Transverse colon (tissue), 4 donors: ENCODE measurements at regions not wholly inside any gene's neighbourhood (a gene's known extent, or its start where the extent isn't known, plus 50 kb on each side); places are given as distances from the start of the nearest gene placed in this dataset.
A peak's percentile ranks its signal among the peaks of the same experiment; 100 is the strongest.
"Not testable (repeated sequence)": the region's sequence is repeated elsewhere in the genome, so short reads cannot be mapped to it uniquely, and the experiment has no call there.

Source experiments
- EP300 ChIP-seq: sonication (generic); formaldehyde crosslinking; IDR thresholded peaks from one replicate; pipeline ENCODE4 v1.6.1; 2017; ENCODE audit warnings: antibody characterized with exemption, low read depth
- POLR2A ChIP-seq: fragments of 450-650 bp; IDR thresholded peaks from one replicate; pipeline ENCODE4 v1.6.1; 2016; ENCODE audit warnings: antibody characterized with exemption, mild to moderate bottlenecking, moderate library complexity
- POLR2AphosphoS5 ChIP-seq, 3 donors: sonication (generic); formaldehyde crosslinking; IDR thresholded peaks; one replicate each; pipeline ENCODE4 v1.6.1; 2016; ENCODE audit warnings: antibody characterized with exemption in 3 of 3
- TF ChIP-seq, protein P1 (sequence below), 5 experiments: fragments of 200-600 bp in 3 of 5; fragments of 450-650 bp in 2 of 5; sonication (generic) in 3 of 5; IDR thresholded peaks; 1 replicate in 2 of 5; 2 replicates in 3 of 5; pipeline ENCODE4 v1.5.1; 2016 to 2017; ENCODE audit warnings: antibody characterized with exemption in 5 of 5, inconsistent platforms in 3 of 5, mild to moderate bottlenecking in 2 of 5, moderate library complexity in 1 of 5

DNA sequence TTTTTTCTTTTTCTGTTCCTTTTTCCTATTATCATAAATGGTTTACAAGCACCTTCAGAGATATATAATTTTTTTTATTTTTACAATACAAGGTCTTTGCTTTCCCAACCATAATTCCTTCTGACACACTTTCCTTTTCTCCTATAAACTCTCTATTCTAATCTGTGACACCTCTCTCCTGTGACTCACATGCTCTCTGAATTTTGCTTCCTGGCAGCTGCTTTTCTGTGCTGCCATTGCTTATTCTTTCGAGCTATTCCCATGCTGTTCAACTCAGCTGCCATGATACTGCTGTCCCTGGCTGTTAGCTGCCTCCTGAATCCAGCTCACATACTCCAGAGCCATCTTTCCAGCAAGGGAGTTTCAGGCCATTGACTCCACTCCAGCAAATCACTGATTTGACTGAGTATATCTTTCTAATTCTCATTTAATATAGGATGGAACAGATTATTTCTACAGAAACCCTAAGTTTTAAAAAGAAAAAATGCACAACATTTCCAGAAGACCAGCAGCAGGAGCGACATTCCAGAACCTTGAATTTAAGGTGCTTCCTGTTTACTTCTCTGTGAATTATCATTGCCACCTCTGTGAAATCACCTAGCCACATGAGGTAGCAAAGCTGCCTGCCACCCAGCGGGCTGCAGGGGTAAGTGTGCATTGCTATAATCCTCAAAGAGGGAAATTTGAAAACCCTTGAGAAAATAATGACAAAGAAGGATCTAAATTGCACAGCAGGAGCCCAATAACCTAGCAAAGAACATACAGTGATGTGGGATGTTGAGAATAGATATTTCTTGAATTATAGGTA, 1442.6 kb downstream of the KHDRBS2 start:
- TF ChIP-seq POLR2A; POLR2AphosphoS5 (IDR thresholded peaks at IDR 0.05); EP300: not testable (repeated sequence)
- TF ChIP-seq, protein P1, sequence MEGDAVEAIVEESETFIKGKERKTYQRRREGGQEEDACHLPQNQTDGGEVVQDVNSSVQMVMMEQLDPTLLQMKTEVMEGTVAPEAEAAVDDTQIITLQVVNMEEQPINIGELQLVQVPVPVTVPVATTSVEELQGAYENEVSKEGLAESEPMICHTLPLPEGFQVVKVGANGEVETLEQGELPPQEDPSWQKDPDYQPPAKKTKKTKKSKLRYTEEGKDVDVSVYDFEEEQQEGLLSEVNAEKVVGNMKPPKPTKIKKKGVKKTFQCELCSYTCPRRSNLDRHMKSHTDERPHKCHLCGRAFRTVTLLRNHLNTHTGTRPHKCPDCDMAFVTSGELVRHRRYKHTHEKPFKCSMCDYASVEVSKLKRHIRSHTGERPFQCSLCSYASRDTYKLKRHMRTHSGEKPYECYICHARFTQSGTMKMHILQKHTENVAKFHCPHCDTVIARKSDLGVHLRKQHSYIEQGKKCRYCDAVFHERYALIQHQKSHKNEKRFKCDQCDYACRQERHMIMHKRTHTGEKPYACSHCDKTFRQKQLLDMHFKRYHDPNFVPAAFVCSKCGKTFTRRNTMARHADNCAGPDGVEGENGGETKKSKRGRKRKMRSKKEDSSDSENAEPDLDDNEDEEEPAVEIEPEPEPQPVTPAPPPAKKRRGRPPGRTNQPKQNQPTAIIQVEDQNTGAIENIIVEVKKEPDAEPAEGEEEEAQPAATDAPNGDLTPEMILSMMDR (IDR thresholded peaks at IDR 0.05): peak in 1 of 5 experiments; percentile 24
